Stomach (tissue), 8 donors: ENCODE measurements at regions not wholly inside any gene's neighbourhood (a gene's known extent, or its start where the extent isn't known, plus 50 kb on each side); places are given as distances from the start of the nearest gene placed in this dataset.

ENCODE experiments used
- DNase-seq, 2 donors: peaks; one replicate each; pipeline versions ENCODE4 v3.0.0 to v3.0.0-alpha.2; 2013 to 2019
- H3K27ac ChIP-seq, 5 donors: fragments of 200-600 bp in 4 of 5; sonication (generic) in 4 of 5; one replicate each; pipeline ENCODE4 v1.5.1; 2013 to 2019; ENCODE audit warnings: mild to moderate bottlenecking in 1 of 5, moderate library complexity in 1 of 5
- H3K27me3 ChIP-seq, 3 donors: fragments of 200-600 bp; sonication (generic); one replicate each; pipeline ENCODE4 v1.5.1; 2017 to 2019; ENCODE audit warnings: mixed run types in 1 of 3
- H3K36me3 ChIP-seq, 4 donors: fragments of 200-600 bp; sonication (generic); 1 replicate in 3 of 4; 2 replicates in 1 of 4; pipeline ENCODE4 v1.5.1; 2016 to 2019
- H3K4me1 ChIP-seq, 4 donors: fragments of 200-600 bp; sonication (generic); one replicate each; pipeline ENCODE4 v1.5.1; 2016 to 2019
- H3K4me3 ChIP-seq, 4 donors: fragments of 200-600 bp; sonication (generic) in 3 of 4; one replicate each; pipeline ENCODE4 v1.5.1; 2016 to 2019; ENCODE audit warnings: mild to moderate bottlenecking in 1 of 4
- H3K9me3 ChIP-seq, 4 donors: fragments of 200-600 bp; sonication (generic); one replicate each; pipeline ENCODE4 v1.5.1; 2016 to 2019
- CTCF ChIP-seq, 7 experiments: fragments of 450-650 bp in 4 of 7; fragments of 200-600 bp in 3 of 7; sonication (generic) in 3 of 7; IDR thresholded peaks; one replicate each; pipeline ENCODE4 v1.5.1; 2016 to 2019; ENCODE audit warnings: antibody characterized with exemption in 7 of 7, control low read depth in 2 of 7, mild to moderate bottlenecking in 1 of 7
- EP300 ChIP-seq: sonication (generic); formaldehyde crosslinking; IDR thresholded peaks from one replicate; pipeline ENCODE4 v1.6.1; 2017; ENCODE audit warnings: antibody characterized with exemption
- POLR2A ChIP-seq, 4 donors: fragments of 450-650 bp; IDR thresholded peaks; one replicate each; pipeline ENCODE4 v1.6.1; 2016; ENCODE audit warnings: antibody characterized with exemption in 4 of 4, control low read depth in 2 of 4, mild to moderate bottlenecking in 1 of 4, moderate library complexity in 1 of 4
- POLR2AphosphoS5 ChIP-seq, 3 donors: sonication (generic); formaldehyde crosslinking; IDR thresholded peaks; one replicate each; pipeline ENCODE4 v1.6.1; 2016; ENCODE audit warnings: antibody characterized with exemption in 3 of 3
- WGBS, 5 donors: extraction: QIAGEN DNeasy Blood & Tissue Kit in 3 of 5; methylation state at CpG; one replicate each; pipeline versions ENCODE4 v1.1.5 to v1.1.7; 2013 to 2018; 5-methylcytosine and 5-hydroxymethylcytosine counted together
- intact Hi-C: fragments of 100-400 bp; cut with DNase I; formaldehyde crosslinking; loops from one replicate; pipeline ENCODE4 v1.15.1; 2023; ENCODE audit warnings: low total_unique reads
- donor health status: healthy with polysubstance abuse.
- donor health status: Bipolar disorder and iron deficiency.
- donor health status: healthy.

GRCh38 chr11:27205779-27206570 is 157.0 kb downstream of the CCDC34 start:
- H3K27me3 ChIP-seq, result no peaks in the 10 kb centered on the region
- no peak overlapping the region for H3K4me3 ChIP-seq
- TF ChIP-seq CTCF (IDR thresholded peaks at IDR 0.05) (no peak), POLR2A (IDR thresholded peaks at IDR 0.05) (no peak), POLR2AphosphoS5 (IDR thresholded peaks at IDR 0.05) (no peak), EP300 (no peak)
- H3K9me3 ChIP-seq, result no peaks in the 10 kb centered on the region
- H3K27ac ChIP-seq, result no peak overlapping the region
- no peaks in the 10 kb centered on the region for H3K36me3 ChIP-seq
- DNase-seq, result no peak
- peaks cover 12 to 44% (median 20%) of the 10 kb centered on the region in 4 donors for H3K4me1 ChIP-seq
- intact Hi-C loops, result no loop called here

GRCh38 chr11:27205250-27205649 is 157.8 kb downstream of the CCDC34 start:
- no peaks in the 10 kb centered on the region for H3K27me3 ChIP-seq
- TF ChIP-seq POLR2A (IDR thresholded peaks at IDR 0.05), result no peak
- no peak for TF ChIP-seq POLR2AphosphoS5 (IDR thresholded peaks at IDR 0.05)
- no peak for TF ChIP-seq EP300
- no peak for TF ChIP-seq CTCF (IDR thresholded peaks at IDR 0.05)
- H3K27ac ChIP-seq, result no peak overlapping the region
- no peaks in the 10 kb centered on the region for H3K36me3 ChIP-seq
- peaks cover 12 to 47% (median 20%) of the 10 kb centered on the region in 4 donors for H3K4me1 ChIP-seq
- no peaks in the 10 kb centered on the region for H3K9me3 ChIP-seq
- DNase-seq, result no peak
- 26 to 65% (median 46%) methylated on average over 3 of the region's 3 CpGs for WGBS, 5 donors
- no peak overlapping the region for H3K4me3 ChIP-seq
- intact Hi-C loops, result no loop called here

GRCh38 chr11:27204529-27204928 is 158.5 kb downstream of the CCDC34 start:
- DNase-seq, result peak in 1 of 2 donors; percentile 46
- Histone ChIP-seq H3K27me3 (no peaks in the 10 kb centered on the region), H3K36me3 (no peaks in the 10 kb centered on the region), H3K9me3 (no peaks in the 10 kb centered on the region), H3K4me1 (peaks cover 12 to 40% (median 19%) of the 10 kb centered on the region in 4 donors), H3K4me3 (no peak overlapping the region), H3K27ac (no peak overlapping the region)
- 51 to 86% (median 69%) methylated on average over 3 of the region's 3 CpGs for WGBS, 5 donors
- no peak for TF ChIP-seq POLR2A (IDR thresholded peaks at IDR 0.05)
- TF ChIP-seq CTCF (IDR thresholded peaks at IDR 0.05), result no peak
- no peak for TF ChIP-seq POLR2AphosphoS5 (IDR thresholded peaks at IDR 0.05)
- no peak for TF ChIP-seq EP300
- intact Hi-C loops, result no loop called here

- H3K4me1 ChIP-seq, result peaks cover 12 to 33% (median 18%) of the 10 kb centered on the region in 4 donors
- no peaks in the 10 kb centered on the region for H3K27me3 ChIP-seq
- intact Hi-C loops, result no loop called here
- H3K36me3 ChIP-seq, result no peaks in the 10 kb centered on the region
- peak in 1 of 2 donors; percentile 71 for DNase-seq
- no peak overlapping the region for H3K27ac ChIP-seq
- 83 to 95% (median 87%) methylated on average over 5 of the region's 5 CpGs for WGBS, 5 donors
- TF ChIP-seq POLR2A (IDR thresholded peaks at IDR 0.05) (no peak), EP300 (no peak), CTCF (IDR thresholded peaks at IDR 0.05) (no peak), POLR2AphosphoS5 (IDR thresholded peaks at IDR 0.05) (no peak)
- no peak overlapping the region for H3K4me3 ChIP-seq
- no peaks in the 10 kb centered on the region for H3K9me3 ChIP-seq
Measured at GRCh38 chr11:27203077-27203647, 159.9 kb downstream of the CCDC34 start.
